Neural cell (in vitro differentiated cells): ENCODE measurements at regions not wholly inside any gene's neighbourhood (a gene's known extent, or its start where the extent isn't known, plus 50 kb on each side); places are given as distances from the start of the nearest gene placed in this dataset.

Experiments used
- CTCF ChIP-seq: fragments of 450-650 bp; IDR thresholded peaks from 2 replicates; pipeline ENCODE4 v1.5.1; 2014; ENCODE audit warnings: antibody characterized with exemption, mild to moderate bottlenecking, moderate library complexity; ENCODE audit not compliant: poor library complexity, severe bottlenecking
- EZH2 ChIP-seq: fragments of 200-600, 300-800 bp; shearing (Covaris generic), sonication (generic); IDR thresholded peaks from 2 replicates; pipeline ENCODE4 v1.6.1; 2014; ENCODE audit warnings: antibody characterized with exemption, low read length, borderline replicate concordance, mild to moderate bottlenecking; ENCODE audit not compliant: insufficient read depth, poor library complexity, severe bottlenecking
- MXI1 ChIP-seq: fragments of 450-650 bp; conservative IDR thresholded peaks from 2 replicates; pipeline ENCODE4 v1.6.1; 2014; ENCODE audit warnings: antibody characterized with exemption, mild to moderate bottlenecking; ENCODE audit not compliant: poor library complexity, severe bottlenecking
- POLR2AphosphoS5 ChIP-seq: IDR thresholded peaks from 2 replicates; pipeline ENCODE4 v1.6.1; 2012
- RAD21 ChIP-seq: fragments of 450-650 bp; conservative IDR thresholded peaks from 2 replicates; pipeline ENCODE4 v1.6.1; 2014; ENCODE audit warnings: antibody characterized with exemption, mild to moderate bottlenecking, moderate library complexity
- REST ChIP-seq: IDR thresholded peaks from 2 replicates; pipeline ENCODE4 v1.6.1; 2012; ENCODE audit warnings: borderline replicate concordance
- SMC3 ChIP-seq: fragments of 450-650 bp; conservative IDR thresholded peaks from 2 replicates; pipeline ENCODE4 v1.6.1; 2014; ENCODE audit warnings: antibody characterized with exemption, mild to moderate bottlenecking, moderate library complexity; ENCODE audit not compliant: poor library complexity

- TF ChIP-seq REST (no peak), SMC3 (no peak), CTCF (no peak), EZH2 (no peak), POLR2AphosphoS5 (no peak), RAD21 (no peak), MXI1 (no peak)
Measured at GRCh38 chr5:99747342-99747741, 787.8 kb upstream of the FAM174A start.
